Tibial nerve (tissue), 4 donors: ENCODE measurements at regions not wholly inside any gene's neighbourhood (a gene's known extent, or its start where the extent isn't known, plus 50 kb on each side); places are given as distances from the start of the nearest gene placed in this dataset.

Source experiments
- EP300 ChIP-seq, 2 donors: sonication (generic); formaldehyde crosslinking; IDR thresholded peaks; one replicate each; pipeline ENCODE4 v1.6.1; 2017; ENCODE audit warnings: antibody characterized with exemption in 2 of 2, mild to moderate bottlenecking in 1 of 2
- POLR2A ChIP-seq, 2 donors: fragments of 450-650 bp; IDR thresholded peaks; one replicate each; pipeline ENCODE4 v1.6.1; 2017; ENCODE audit warnings: antibody characterized with exemption in 2 of 2, mild to moderate bottlenecking in 2 of 2, moderate library complexity in 2 of 2
- TF ChIP-seq, protein P1 (sequence below), 5 experiments: fragments of 200-600 bp in 3 of 5; fragments of 450-650 bp in 2 of 5; sonication (generic) in 3 of 5; IDR thresholded peaks; one replicate each; pipeline ENCODE4 v1.5.1; 2016 to 2019; ENCODE audit warnings: antibody characterized with exemption in 5 of 5, mild to moderate bottlenecking in 3 of 5, moderate library complexity in 2 of 5

DNA sequence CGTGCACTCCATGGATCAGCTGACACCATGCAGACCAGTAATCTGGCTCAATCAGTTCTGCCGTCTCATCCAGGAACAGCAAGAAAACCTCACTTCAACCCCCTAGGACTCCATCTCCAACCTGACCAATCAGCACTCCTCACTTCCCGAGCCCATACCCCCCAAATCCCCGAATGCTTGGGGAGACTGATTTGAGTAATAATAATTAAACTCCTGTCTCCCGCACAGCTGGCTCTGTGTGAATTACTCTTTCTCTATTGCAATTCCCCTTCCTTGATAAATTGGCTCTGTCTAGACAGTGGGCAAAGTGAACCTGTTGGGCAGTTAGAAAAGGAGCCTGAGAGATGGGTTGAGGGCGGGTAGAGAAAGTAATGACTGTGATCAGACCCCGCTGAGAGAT lies 320.0 kb downstream of the HAPSTR1 start:
- TF ChIP-seq, protein P1, sequence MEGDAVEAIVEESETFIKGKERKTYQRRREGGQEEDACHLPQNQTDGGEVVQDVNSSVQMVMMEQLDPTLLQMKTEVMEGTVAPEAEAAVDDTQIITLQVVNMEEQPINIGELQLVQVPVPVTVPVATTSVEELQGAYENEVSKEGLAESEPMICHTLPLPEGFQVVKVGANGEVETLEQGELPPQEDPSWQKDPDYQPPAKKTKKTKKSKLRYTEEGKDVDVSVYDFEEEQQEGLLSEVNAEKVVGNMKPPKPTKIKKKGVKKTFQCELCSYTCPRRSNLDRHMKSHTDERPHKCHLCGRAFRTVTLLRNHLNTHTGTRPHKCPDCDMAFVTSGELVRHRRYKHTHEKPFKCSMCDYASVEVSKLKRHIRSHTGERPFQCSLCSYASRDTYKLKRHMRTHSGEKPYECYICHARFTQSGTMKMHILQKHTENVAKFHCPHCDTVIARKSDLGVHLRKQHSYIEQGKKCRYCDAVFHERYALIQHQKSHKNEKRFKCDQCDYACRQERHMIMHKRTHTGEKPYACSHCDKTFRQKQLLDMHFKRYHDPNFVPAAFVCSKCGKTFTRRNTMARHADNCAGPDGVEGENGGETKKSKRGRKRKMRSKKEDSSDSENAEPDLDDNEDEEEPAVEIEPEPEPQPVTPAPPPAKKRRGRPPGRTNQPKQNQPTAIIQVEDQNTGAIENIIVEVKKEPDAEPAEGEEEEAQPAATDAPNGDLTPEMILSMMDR (IDR thresholded peaks at IDR 0.05): no peak
- TF ChIP-seq POLR2A (IDR thresholded peaks at IDR 0.05) (no peak), EP300 (IDR thresholded peaks at IDR 0.05) (no peak)
